Keratinocyte (primary cell): ENCODE measurements at regions not wholly inside any gene's neighbourhood (a gene's known extent, or its start where the extent isn't known, plus 50 kb on each side); places are given as distances from the start of the nearest gene placed in this dataset.

Experiments
- EZH2 ChIP-seq: IDR thresholded peaks from one replicate; pipeline ENCODE4 v1.6.1; 2012; ENCODE audit warnings: inconsistent platforms, mild to moderate bottlenecking, low read length, moderate library complexity
- TF ChIP-seq, protein P1 (sequence below), 3 experiments: IDR thresholded peaks in 1 of 3; conservative IDR thresholded peaks in 1 of 3; optimal IDR thresholded peaks in 1 of 3; 2 replicates in 2 of 3; 3 replicates in 1 of 3; pipeline versions ENCODE3 to v1.5.1; 2011; ENCODE audit warnings: low read length in 3 of 3, mild to moderate bottlenecking in 3 of 3, moderate library complexity in 2 of 3, control low read depth in 1 of 3, inconsistent platforms in 1 of 3; ENCODE audit not compliant: insufficient read depth in 2 of 3; ENCODE audit errors: extremely low read depth in 1 of 3

DNA sequence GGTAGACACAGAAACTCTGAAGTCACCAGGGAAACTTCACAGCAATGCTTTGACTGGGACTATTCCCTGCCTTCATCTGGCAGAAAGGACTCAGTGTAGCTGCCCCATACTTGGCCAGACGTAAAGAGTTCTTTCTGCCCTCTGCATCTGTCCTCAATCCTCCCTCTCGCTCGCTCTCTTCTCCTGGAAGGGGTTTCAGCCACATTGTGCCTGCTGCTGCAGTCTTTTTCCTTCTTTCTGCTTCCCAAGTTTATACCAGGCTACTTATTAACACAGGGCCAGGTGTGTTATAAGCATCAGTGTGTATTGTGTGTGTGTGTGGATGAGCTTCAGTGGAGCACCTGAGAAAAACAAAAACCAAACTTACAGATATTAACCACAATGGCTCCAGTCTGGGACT, 638.4 kb downstream of the ACTR3B start:
- TF ChIP-seq, protein P1, sequence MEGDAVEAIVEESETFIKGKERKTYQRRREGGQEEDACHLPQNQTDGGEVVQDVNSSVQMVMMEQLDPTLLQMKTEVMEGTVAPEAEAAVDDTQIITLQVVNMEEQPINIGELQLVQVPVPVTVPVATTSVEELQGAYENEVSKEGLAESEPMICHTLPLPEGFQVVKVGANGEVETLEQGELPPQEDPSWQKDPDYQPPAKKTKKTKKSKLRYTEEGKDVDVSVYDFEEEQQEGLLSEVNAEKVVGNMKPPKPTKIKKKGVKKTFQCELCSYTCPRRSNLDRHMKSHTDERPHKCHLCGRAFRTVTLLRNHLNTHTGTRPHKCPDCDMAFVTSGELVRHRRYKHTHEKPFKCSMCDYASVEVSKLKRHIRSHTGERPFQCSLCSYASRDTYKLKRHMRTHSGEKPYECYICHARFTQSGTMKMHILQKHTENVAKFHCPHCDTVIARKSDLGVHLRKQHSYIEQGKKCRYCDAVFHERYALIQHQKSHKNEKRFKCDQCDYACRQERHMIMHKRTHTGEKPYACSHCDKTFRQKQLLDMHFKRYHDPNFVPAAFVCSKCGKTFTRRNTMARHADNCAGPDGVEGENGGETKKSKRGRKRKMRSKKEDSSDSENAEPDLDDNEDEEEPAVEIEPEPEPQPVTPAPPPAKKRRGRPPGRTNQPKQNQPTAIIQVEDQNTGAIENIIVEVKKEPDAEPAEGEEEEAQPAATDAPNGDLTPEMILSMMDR (optimal IDR thresholded peaks at IDR 0.05 in 1 of 3, IDR thresholded peaks at IDR 0.05 in 1 of 3, conservative IDR thresholded peaks at IDR 0.05 in 1 of 3; ENCODE audit: extremely low read depth in 1 of 3, insufficient read depth in 2 of 3, low read length in 3 of 3) = no peak
- no peak for TF ChIP-seq EZH2
